ENCODE measurements at regions not wholly inside any gene's neighbourhood (a gene's known extent, or its start where the extent isn't known, plus 50 kb on each side); places are given as distances from the start of the nearest gene placed in this dataset.
"Not testable (repeated sequence)": the region's sequence is repeated elsewhere in the genome, so short reads cannot be mapped to it uniquely, and the experiment has no call there.

DNA sequence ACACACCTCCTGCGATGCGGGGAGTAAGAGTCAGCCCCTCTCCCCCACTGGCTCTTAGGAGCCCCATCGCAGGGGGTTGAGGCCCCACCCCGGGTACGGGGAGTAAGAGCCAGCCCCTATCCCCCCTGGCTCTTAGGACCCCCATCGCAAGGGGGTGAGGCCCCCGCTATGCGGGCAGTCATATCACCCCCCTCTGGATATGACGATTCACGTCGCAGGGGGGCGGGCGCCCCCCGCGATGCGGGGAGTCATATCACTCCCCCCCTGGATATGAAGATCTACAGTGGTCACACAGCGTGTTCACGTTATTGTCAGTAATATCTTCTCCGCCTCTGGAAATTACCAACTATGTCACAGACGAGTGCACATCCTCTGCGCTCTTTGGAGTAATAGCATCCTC lies 61.1 kb downstream of the DEFB131A start:
- H3K36me3 ChIP-seq (ENCODE audit: insufficient read depth, low read length); H3K4me1 Mint-ChIP-seq; H3K9me3 Mint-ChIP-seq; CTCF ChIA-PET (ENCODE audit: partially characterized antibody); H3K27me3 ChIP-seq (ENCODE audit: insufficient read depth, low read length); H3K27ac ChIP-seq (ENCODE audit: low read depth, low read length); H3K36me3 Mint-ChIP-seq; H3K27ac Mint-ChIP-seq; POLR2A ChIA-PET (ENCODE audit: partially characterized antibody); H3K4me3 Mint-ChIP-seq; H3K4me1 ChIP-seq (ENCODE audit: insufficient read depth, low read length); H3K9me3 ChIP-seq (ENCODE audit: control insufficient read depth in 1 of 2, low read length in 2 of 2); H3K4me3 ChIP-seq (ENCODE audit: low read length in 2 of 2); DNase-seq; intact Hi-C loops (cut with micrococcal nuclease); H3K27me3 Mint-ChIP-seq: not testable (repeated sequence)

DNA sequence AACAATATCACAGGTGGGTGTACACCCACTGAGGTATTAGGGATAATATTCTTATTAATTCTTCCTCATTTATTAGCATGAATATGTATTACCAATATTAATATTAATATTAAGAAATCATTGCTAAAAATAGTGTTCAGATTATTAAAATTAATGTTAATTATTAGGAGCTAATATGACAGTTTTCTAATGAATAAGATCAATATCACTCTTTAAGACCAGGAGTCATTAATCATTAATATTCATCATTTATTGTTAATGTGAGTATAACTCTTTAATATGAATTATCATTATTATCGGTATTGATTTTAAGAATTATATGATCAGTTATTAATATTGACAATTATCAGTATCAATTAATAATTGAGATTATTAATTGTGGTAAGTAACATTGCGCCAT lies 62.5 kb downstream of the DEFB131A start:
- intact Hi-C loops (cut with micrococcal nuclease); DNase-seq; H3K27me3 Mint-ChIP-seq; H3K27ac Mint-ChIP-seq; H3K27me3 ChIP-seq (ENCODE audit: insufficient read depth, low read length); POLR2A ChIA-PET (ENCODE audit: partially characterized antibody); H3K36me3 ChIP-seq (ENCODE audit: insufficient read depth, low read length); CTCF ChIA-PET (ENCODE audit: partially characterized antibody); H3K4me3 ChIP-seq (ENCODE audit: low read length in 2 of 2); H3K4me1 ChIP-seq (ENCODE audit: insufficient read depth, low read length); H3K9me3 Mint-ChIP-seq; H3K4me1 Mint-ChIP-seq; H3K36me3 Mint-ChIP-seq; H3K4me3 Mint-ChIP-seq; H3K9me3 ChIP-seq (ENCODE audit: control insufficient read depth in 1 of 2, low read length in 2 of 2); H3K27ac ChIP-seq (ENCODE audit: low read depth, low read length): not testable (repeated sequence)

DNA sequence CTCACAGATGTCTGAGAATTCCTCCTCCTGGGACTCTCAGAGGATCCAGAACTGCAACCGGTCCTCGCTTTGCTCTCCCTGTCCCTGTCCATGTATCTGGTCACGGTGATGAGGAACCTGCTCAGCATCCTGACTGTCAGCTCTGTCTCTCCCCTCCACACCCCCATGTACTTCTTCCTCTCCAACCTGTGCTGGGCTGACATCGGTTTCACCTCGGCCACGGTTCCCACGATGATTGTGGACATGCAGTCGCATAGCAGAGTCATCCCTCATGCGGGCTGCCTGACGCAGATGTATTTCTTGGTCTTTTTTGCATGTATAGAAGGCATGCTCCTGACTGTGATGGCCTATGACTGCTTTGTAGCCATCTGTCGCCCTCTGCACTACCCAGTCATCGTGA lies 68.7 kb downstream of the DEFB131A start:
- H3K4me1 ChIP-seq (ENCODE audit: insufficient read depth, low read length); H3K4me3 Mint-ChIP-seq; CTCF ChIA-PET (ENCODE audit: partially characterized antibody); DNase-seq; H3K9me3 Mint-ChIP-seq; H3K27me3 ChIP-seq (ENCODE audit: insufficient read depth, low read length); intact Hi-C loops (cut with micrococcal nuclease); H3K4me3 ChIP-seq (ENCODE audit: low read length in 2 of 2); H3K27ac Mint-ChIP-seq; POLR2A ChIA-PET (ENCODE audit: partially characterized antibody); H3K36me3 Mint-ChIP-seq; H3K27ac ChIP-seq (ENCODE audit: low read depth, low read length); H3K36me3 ChIP-seq (ENCODE audit: insufficient read depth, low read length); H3K27me3 Mint-ChIP-seq; H3K4me1 Mint-ChIP-seq; H3K9me3 ChIP-seq (ENCODE audit: control insufficient read depth in 1 of 2, low read length in 2 of 2): not testable (repeated sequence)

DNA sequence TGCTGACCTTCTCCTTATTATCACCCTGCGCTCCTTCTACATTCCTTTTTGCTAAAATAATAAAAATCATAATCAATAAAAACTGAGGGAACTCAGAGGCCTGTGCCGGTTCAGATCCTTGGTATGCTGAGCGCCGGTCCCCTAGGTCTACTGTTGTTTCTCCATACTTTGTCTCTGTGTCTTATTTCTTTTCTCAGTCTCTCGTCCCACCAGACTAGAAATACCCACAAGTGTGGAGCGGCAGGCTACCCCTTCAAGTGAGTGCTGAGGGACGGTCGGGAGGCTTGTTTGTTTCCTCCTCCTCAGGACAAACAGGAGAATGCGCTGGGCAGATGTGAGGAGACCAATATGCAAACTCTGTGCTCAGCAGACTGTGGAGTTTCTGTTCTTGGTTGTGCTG lies 75.4 kb downstream of the DEFB131A start:
- H3K27me3 ChIP-seq (ENCODE audit: insufficient read depth, low read length); POLR2A ChIA-PET (ENCODE audit: partially characterized antibody); H3K27ac ChIP-seq (ENCODE audit: low read depth, low read length); H3K27me3 Mint-ChIP-seq; H3K4me1 Mint-ChIP-seq; H3K36me3 ChIP-seq (ENCODE audit: insufficient read depth, low read length); H3K27ac Mint-ChIP-seq; H3K4me3 ChIP-seq (ENCODE audit: low read length in 2 of 2); H3K9me3 Mint-ChIP-seq; H3K36me3 Mint-ChIP-seq; H3K4me3 Mint-ChIP-seq; intact Hi-C loops (cut with micrococcal nuclease); CTCF ChIA-PET (ENCODE audit: partially characterized antibody); DNase-seq; H3K9me3 ChIP-seq (ENCODE audit: control insufficient read depth in 1 of 2, low read length in 2 of 2); H3K4me1 ChIP-seq (ENCODE audit: insufficient read depth, low read length): not testable (repeated sequence)

DNA sequence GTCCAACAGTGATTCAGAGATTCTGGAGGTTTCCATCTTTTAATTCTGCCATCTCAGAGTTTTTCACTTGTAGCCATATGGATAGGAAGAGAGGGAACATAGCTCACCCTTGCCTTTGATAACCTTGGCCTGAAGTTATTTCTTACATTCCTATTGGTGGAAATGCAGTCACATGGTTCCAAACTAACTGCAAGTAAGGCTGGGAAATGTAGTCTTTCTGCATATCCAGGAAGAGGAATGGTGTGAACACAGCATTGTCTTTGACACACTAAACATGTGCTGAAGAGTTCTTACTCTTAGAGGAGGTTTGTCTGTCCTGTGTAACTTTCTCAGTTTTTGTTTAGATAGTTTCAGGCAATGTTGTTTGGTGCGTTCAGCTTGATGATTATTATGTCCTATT lies 78.7 kb downstream of the DEFB131A start:
- DNase-seq, result peak in 4 of 5 donors; percentile 15 to 30 (median 24)
- H3K27me3 ChIP-seq (ENCODE audit: insufficient read depth, low read length); H3K4me3 ChIP-seq (ENCODE audit: low read length in 2 of 2); H3K9me3 Mint-ChIP-seq; H3K4me1 Mint-ChIP-seq; H3K27me3 Mint-ChIP-seq; H3K27ac ChIP-seq (ENCODE audit: low read depth, low read length); H3K9me3 ChIP-seq (ENCODE audit: control insufficient read depth in 1 of 2, low read length in 2 of 2); H3K4me3 Mint-ChIP-seq; intact Hi-C loops (cut with micrococcal nuclease); H3K4me1 ChIP-seq (ENCODE audit: insufficient read depth, low read length); H3K27ac Mint-ChIP-seq; H3K36me3 ChIP-seq (ENCODE audit: insufficient read depth, low read length); H3K36me3 Mint-ChIP-seq: not testable (repeated sequence)
- ChIA-PET POLR2A (ENCODE audit: partially characterized antibody) (interaction anchor here (0.6 kb wide), 1 partner anchor 55 kb away, joined by 3 read pairs; no protein-coding TSS in a partner anchor), CTCF (ENCODE audit: partially characterized antibody) (interaction anchor here (0.6 kb wide), 1 partner anchor 1021 kb away, joined by 4 read pairs; no protein-coding TSS in a partner anchor)

DNA sequence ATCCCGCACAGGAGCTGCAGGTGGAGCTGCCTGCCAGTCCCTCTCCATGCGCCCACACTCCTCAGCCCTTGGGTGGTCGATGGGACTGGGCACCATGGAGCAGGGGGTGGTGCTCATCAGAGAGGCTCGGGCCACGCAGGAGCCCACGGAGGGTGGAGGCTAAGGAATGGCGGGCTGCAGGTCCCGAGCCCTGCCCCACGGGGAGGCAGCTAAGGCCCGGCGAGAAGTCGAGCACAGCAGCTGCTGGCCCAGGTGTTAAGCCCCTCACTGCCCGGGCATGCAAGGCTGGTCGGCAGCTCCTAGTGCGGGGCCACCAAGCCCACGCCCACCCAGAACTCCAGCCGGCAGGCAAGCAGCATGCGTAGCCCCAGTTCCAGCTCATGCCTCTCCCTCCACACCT lies 80.2 kb downstream of the DEFB131A start:
- POLR2A ChIA-PET (ENCODE audit: partially characterized antibody); H3K9me3 Mint-ChIP-seq; H3K36me3 ChIP-seq (ENCODE audit: insufficient read depth, low read length); H3K27ac Mint-ChIP-seq; H3K36me3 Mint-ChIP-seq; DNase-seq; CTCF ChIA-PET (ENCODE audit: partially characterized antibody); H3K4me1 ChIP-seq (ENCODE audit: insufficient read depth, low read length); H3K27me3 Mint-ChIP-seq; H3K4me1 Mint-ChIP-seq; intact Hi-C loops (cut with micrococcal nuclease); H3K4me3 Mint-ChIP-seq; H3K27me3 ChIP-seq (ENCODE audit: insufficient read depth, low read length); H3K9me3 ChIP-seq (ENCODE audit: control insufficient read depth in 1 of 2, low read length in 2 of 2); H3K27ac ChIP-seq (ENCODE audit: low read depth, low read length); H3K4me3 ChIP-seq (ENCODE audit: low read length in 2 of 2): not testable (repeated sequence)

DNA sequence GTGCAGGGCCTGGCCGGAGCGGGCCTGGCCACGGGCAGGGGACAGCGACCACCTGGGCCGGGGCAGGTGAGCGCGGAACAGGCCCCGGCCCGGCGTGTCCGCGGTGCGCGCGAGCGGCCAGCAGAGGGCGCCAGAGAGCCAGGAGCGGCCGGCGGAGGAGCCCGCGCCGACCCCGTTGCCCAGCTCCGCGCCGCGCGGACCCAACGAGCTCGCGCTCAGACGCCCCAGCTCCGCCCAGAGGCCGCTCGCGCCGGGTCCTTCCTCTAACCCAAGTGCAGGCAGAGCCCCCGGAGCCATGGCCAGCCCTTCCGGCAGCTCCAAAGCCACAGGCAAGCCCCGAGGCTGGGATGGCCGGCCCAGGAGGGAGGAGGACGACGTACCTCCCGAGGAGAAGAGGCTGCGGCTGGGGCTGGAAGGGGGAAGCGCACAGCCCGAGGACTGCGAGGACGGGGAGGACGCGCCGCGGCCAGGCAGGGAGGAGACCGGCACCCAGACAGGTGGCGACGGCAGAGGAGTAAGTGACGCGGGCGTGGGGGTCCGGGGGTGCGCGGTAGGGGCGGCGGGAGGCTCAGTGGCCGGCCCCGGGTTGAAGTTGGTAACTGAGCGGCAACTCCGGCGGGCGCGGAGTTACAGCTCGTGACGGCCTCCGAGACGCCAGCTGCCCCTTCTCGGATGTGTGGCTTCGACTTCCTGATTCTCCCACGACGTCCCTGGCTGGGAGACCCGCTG lies 88.1 kb downstream of the DEFB131A start:
- intact Hi-C loops (cut with micrococcal nuclease), result loop anchor here (10.0 kb wide), 1 partner anchor 483 kb away; no protein-coding TSS in a partner anchor
- DNase-seq, result peak; percentile 50 to 74 (median 60)
- H3K36me3 Mint-ChIP-seq; H3K9me3 ChIP-seq (ENCODE audit: control insufficient read depth in 1 of 2, low read length in 2 of 2); H3K9me3 Mint-ChIP-seq; H3K27me3 ChIP-seq (ENCODE audit: insufficient read depth, low read length); POLR2A ChIA-PET (ENCODE audit: partially characterized antibody); H3K27ac ChIP-seq (ENCODE audit: low read depth, low read length); H3K4me1 ChIP-seq (ENCODE audit: insufficient read depth, low read length); H3K4me1 Mint-ChIP-seq; H3K36me3 ChIP-seq (ENCODE audit: insufficient read depth, low read length): not testable (repeated sequence)
- peak overlapping the region; percentile 33 to 79 (median 54) for H3K4me3 Mint-ChIP-seq
- H3K4me3 ChIP-seq (ENCODE audit: low read length in 2 of 2), result peak overlapping the region in 1 of 2 donors; percentile 19
- CTCF ChIA-PET (ENCODE audit: partially characterized antibody), result interaction anchor here (0.9 to 2.1 kb wide), 8 partner anchors 18 to 482 kb away, joined by 3 to 12 read pairs (median 4); no protein-coding TSS in a partner anchor
- peak overlapping the region in 1 of 7 donors; percentile 64 for H3K27ac Mint-ChIP-seq
- peaks cover 6 to 30% of the 10 kb centered on the region in 2 donors for H3K27me3 Mint-ChIP-seq

DNA sequence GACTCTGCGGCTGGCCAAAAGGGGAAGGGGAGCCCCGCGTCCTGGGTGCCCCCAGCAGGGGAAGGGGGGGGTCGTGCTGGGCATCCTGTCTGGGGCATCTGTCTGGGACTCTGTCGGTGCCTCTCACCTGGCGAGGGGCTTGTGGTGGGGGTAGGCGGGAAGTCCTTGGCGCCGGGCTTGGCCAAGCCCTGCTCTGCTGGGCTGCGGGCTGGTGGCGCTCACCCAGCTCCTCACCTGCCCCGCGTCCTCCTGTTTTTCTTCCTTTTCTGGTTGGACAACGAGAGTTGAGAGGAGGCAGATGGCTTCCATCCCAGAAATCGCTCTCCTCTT lies 88.6 kb downstream of the DEFB131A start:
- H3K9me3 ChIP-seq (ENCODE audit: control insufficient read depth in 1 of 2, low read length in 2 of 2); H3K4me1 ChIP-seq (ENCODE audit: insufficient read depth, low read length); H3K4me3 ChIP-seq (ENCODE audit: low read length in 2 of 2); DNase-seq; H3K36me3 Mint-ChIP-seq; H3K27me3 ChIP-seq (ENCODE audit: insufficient read depth, low read length); H3K27ac Mint-ChIP-seq; H3K27ac ChIP-seq (ENCODE audit: low read depth, low read length); H3K4me1 Mint-ChIP-seq; H3K9me3 Mint-ChIP-seq; POLR2A ChIA-PET (ENCODE audit: partially characterized antibody); H3K36me3 ChIP-seq (ENCODE audit: insufficient read depth, low read length): not testable (repeated sequence)
- Mint-ChIP-seq H3K27me3 (peaks cover 10 to 30% of the 10 kb centered on the region in 2 donors), H3K4me3 (peak overlapping the region; percentile 42 to 79 (median 66))
- intact Hi-C loops (cut with micrococcal nuclease), result loop anchor here (10.0 kb wide), 1 partner anchor 482 kb away; no protein-coding TSS in a partner anchor
- CTCF ChIA-PET (ENCODE audit: partially characterized antibody), result interaction anchor here (1.2 to 2.1 kb wide), 4 partner anchors 124 to 482 kb away, joined by 4 to 12 read pairs (median 7); no protein-coding TSS in a partner anchor
